ENCODE measurements at regions not wholly inside any gene's neighbourhood (a gene's known extent, or its start where the extent isn't known, plus 50 kb on each side); places are given as distances from the start of the nearest gene placed in this dataset.

GRCh38 chr10:16360001-16360400 lies 76.8 kb upstream of the PTER start:
- H3K9me3 Mint-ChIP-seq = no peaks in the 10 kb centered on the region

DNA sequence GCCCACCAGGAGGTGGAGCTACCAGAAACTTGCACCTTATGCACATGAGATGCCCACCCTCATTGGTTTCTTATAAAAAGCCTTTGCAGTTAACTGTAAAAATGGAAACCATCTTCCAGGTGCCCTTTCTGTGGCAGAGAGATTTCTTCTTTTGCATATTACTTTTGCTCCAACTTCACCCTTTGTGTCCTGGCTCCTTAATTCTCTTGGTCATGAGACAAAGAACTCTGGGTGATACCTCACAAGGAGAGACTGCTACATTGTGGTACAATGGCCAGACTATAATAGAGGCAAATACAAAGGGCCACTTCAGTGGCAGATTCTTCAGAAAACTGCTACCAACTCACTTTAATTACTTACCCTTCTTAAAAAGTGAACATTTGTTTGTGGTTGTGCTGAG lies 76.4 kb upstream of the PTER start:
- Mint-ChIP-seq H3K4me1 (no peaks in the 10 kb centered on the region), H3K27ac (no peak overlapping the region), H3K27me3 (no peaks in the 10 kb centered on the region), H3K4me3 (no peak overlapping the region), H3K36me3 (ENCODE audit: low read depth) (no peaks in the 10 kb centered on the region), H3K9me3 (no peaks in the 10 kb centered on the region)
- ChIA-PET CTCF (no interaction called here), POLR2A (no interaction called here)
- no peak for DNase-seq

More at GRCh38 chr10:16360001-16360400, 76.8 kb upstream of the PTER start:
- Mint-ChIP-seq H3K36me3 (ENCODE audit: low read depth) (no peaks in the 10 kb centered on the region), H3K4me1 (no peaks in the 10 kb centered on the region), H3K27ac (no peak overlapping the region), H3K4me3 (no peak overlapping the region), H3K27me3 (no peaks in the 10 kb centered on the region)
- ChIA-PET POLR2A (no interaction called here), CTCF (no interaction called here)
- no peak for DNase-seq

DNA sequence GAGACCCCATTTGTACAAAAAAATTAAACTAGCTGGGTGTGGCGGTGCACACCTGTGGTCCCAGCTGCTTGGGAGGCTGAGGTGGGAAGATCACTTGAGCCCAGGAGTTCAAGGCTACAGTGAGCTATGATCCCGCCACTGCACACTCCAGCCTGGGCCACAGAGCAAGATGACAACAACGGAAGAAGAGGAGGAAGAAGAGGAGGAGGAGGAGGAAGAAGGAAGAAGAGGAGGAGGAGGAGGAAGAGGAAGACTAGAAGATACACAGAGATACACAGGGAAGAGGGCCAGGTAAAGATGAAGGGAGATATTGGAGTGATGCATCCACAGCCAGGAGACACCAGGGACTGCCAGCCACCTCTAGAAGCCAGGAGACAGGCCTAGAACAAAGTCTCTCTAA lies 75.7 kb upstream of the PTER start:
- H3K4me3 Mint-ChIP-seq = no peak overlapping the region

DNA sequence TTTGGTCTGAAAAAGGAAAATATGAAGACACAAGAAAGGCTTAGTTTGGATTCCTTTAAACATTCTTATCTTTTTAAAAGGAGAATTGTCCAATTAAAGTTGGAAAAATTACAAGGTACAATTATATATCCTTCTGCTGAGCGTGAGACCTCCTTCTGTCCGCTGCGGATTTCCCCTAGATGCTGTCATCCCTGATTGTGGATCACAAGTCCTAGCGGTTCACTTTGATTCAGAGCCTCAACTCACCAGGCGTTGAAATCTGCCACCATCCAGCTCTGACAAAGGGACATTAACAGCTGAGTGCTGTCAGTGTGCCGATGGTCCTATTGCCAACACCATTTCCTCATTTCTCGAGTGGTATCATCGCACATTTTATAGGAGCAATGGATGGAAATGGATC lies 73.1 kb upstream of the PTER start:
- no peaks in the 10 kb centered on the region for H3K4me1 Mint-ChIP-seq
- H3K36me3 Mint-ChIP-seq (ENCODE audit: low read depth) = no peaks in the 10 kb centered on the region
- no peak overlapping the region for H3K27ac Mint-ChIP-seq
- H3K4me3 Mint-ChIP-seq = no peak overlapping the region
- ChIA-PET CTCF (no interaction called here), POLR2A (no interaction called here)
- peaks cover 2% of the 10 kb centered on the region for H3K27me3 Mint-ChIP-seq
- H3K9me3 Mint-ChIP-seq = no peaks in the 10 kb centered on the region
- DNase-seq = no peak

More for the DNA sequence above, 75.7 kb upstream of the PTER start:
- Mint-ChIP-seq H3K9me3 (no peaks in the 10 kb centered on the region), H3K27me3 (no peaks in the 10 kb centered on the region), H3K27ac (no peak overlapping the region), H3K4me1 (no peaks in the 10 kb centered on the region), H3K36me3 (ENCODE audit: low read depth) (no peaks in the 10 kb centered on the region)
- POLR2A ChIA-PET = no interaction called here
- DNase-seq = no peak
- CTCF ChIA-PET = no interaction called here

GRCh38 chr10:16367621-16368292 lies 69.1 kb upstream of the PTER start:
- no peak for DNase-seq
- H3K36me3 Mint-ChIP-seq (ENCODE audit: low read depth) = no peaks in the 10 kb centered on the region
- H3K4me3 Mint-ChIP-seq = no peak overlapping the region
- H3K27me3 Mint-ChIP-seq = peaks cover 3% of the 10 kb centered on the region
- no peak overlapping the region for H3K27ac Mint-ChIP-seq
- H3K4me1 Mint-ChIP-seq = no peaks in the 10 kb centered on the region
- ChIA-PET POLR2A (no interaction called here), CTCF (no interaction called here)
- no peaks in the 10 kb centered on the region for H3K9me3 Mint-ChIP-seq

DNA sequence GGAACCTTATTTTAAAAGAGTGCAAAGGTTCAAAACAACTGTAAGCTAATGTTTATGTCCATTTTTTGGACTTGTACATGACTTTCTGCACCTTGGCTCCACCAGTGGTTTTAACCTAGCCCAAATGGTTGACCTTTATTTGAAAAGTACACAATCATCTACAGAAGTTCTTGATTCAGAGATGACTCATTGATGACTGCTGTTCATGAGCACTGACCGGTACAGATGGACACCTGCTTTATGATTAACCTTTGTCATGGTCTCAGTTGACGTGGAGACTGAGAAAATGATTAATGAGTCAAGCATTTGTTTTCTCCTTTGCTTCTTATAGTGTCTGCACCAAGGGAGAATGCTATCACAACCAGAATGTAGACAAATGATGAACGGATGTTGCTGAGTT lies 55.7 kb upstream of the PTER start:
- ChIA-PET POLR2A (no interaction called here), CTCF (interaction anchor here (0.6 to 1.3 kb wide), 2 partner anchors 15 to 47 kb away, joined by 3 read pairs; no protein-coding TSS in a partner anchor)
- H3K9me3 Mint-ChIP-seq = no peaks in the 10 kb centered on the region
- no peaks in the 10 kb centered on the region for H3K4me1 Mint-ChIP-seq
- H3K4me3 Mint-ChIP-seq = no peak overlapping the region
- peaks cover 3% of the 10 kb centered on the region for H3K27me3 Mint-ChIP-seq
- H3K27ac Mint-ChIP-seq = no peak overlapping the region
- H3K36me3 Mint-ChIP-seq (ENCODE audit: low read depth) = no peaks in the 10 kb centered on the region
- DNase-seq = no peak

GRCh38 chr10:16384021-16384420 lies 52.8 kb upstream of the PTER start:
- H3K36me3 Mint-ChIP-seq (ENCODE audit: low read depth) = no peaks in the 10 kb centered on the region
- no peak for DNase-seq
- ChIA-PET CTCF (interaction anchor here (0.6 kb wide), 1 partner anchor 72 kb away, joined by 3 read pairs; no protein-coding TSS in a partner anchor), POLR2A (no interaction called here)
- H3K27ac Mint-ChIP-seq = no peak overlapping the region
- H3K27me3 Mint-ChIP-seq = peaks cover 6% of the 10 kb centered on the region
- H3K9me3 Mint-ChIP-seq = no peaks in the 10 kb centered on the region
- no peak overlapping the region for H3K4me3 Mint-ChIP-seq
- H3K4me1 Mint-ChIP-seq = no peaks in the 10 kb centered on the region

- Mint-ChIP-seq H3K36me3 (ENCODE audit: low read depth) (no peaks in the 10 kb centered on the region), H3K4me3 (no peak overlapping the region), H3K4me1 (no peaks in the 10 kb centered on the region), H3K9me3 (no peaks in the 10 kb centered on the region), H3K27ac (no peak overlapping the region), H3K27me3 (peaks cover 4% of the 10 kb centered on the region)
- POLR2A ChIA-PET = no interaction called here
- CTCF ChIA-PET = no interaction called here
- no peak for DNase-seq
Measured at GRCh38 chr10:16386855-16387254, 50.0 kb upstream of the PTER start.
